ENCODE measurements at regions not wholly inside any gene's neighbourhood (a gene's known extent, or its start where the extent isn't known, plus 50 kb on each side); places are given as distances from the start of the nearest gene placed in this dataset.

GRCh38 chr4:180587379-180587778, 1655.8 kb upstream of the TENM3 start:
- H3K27ac Mint-ChIP-seq (ENCODE audit: unreplicated experiment) = no peak overlapping the region
- H3K36me3 ChIP-seq (ENCODE audit: control insufficient read depth, insufficient read depth, low read length) = no peaks in the 10 kb centered on the region

GRCh38 chr4:180589575-180589974, 1653.6 kb upstream of the TENM3 start:
- Histone ChIP-seq H3K27me3 (replicated peaks; ENCODE audit: control insufficient read depth, insufficient read depth, low read length) (no peaks in the 10 kb centered on the region), H3K36me3 (ENCODE audit: control insufficient read depth, insufficient read depth, low read length) (no peaks in the 10 kb centered on the region), H3K4me3 (ENCODE audit: low read depth, low read length) (no peak overlapping the region), H3K4me1 (no peaks in the 10 kb centered on the region), H3K9me3 (no peaks in the 10 kb centered on the region)
- Mint-ChIP-seq H3K27me3 (ENCODE audit: insufficient read depth, unreplicated experiment) (peaks cover 2% of the 10 kb centered on the region), H3K4me3 (ENCODE audit: unreplicated experiment) (no peak overlapping the region), H3K4me1 (ENCODE audit: low read depth, unreplicated experiment) (no peaks in the 10 kb centered on the region), H3K27ac (ENCODE audit: unreplicated experiment) (no peak overlapping the region), H3K36me3 (ENCODE audit: insufficient read depth, unreplicated experiment) (no peaks in the 10 kb centered on the region), H3K9me3 (ENCODE audit: unreplicated experiment) (no peaks in the 10 kb centered on the region)
- TF ChIP-seq, protein P1, sequence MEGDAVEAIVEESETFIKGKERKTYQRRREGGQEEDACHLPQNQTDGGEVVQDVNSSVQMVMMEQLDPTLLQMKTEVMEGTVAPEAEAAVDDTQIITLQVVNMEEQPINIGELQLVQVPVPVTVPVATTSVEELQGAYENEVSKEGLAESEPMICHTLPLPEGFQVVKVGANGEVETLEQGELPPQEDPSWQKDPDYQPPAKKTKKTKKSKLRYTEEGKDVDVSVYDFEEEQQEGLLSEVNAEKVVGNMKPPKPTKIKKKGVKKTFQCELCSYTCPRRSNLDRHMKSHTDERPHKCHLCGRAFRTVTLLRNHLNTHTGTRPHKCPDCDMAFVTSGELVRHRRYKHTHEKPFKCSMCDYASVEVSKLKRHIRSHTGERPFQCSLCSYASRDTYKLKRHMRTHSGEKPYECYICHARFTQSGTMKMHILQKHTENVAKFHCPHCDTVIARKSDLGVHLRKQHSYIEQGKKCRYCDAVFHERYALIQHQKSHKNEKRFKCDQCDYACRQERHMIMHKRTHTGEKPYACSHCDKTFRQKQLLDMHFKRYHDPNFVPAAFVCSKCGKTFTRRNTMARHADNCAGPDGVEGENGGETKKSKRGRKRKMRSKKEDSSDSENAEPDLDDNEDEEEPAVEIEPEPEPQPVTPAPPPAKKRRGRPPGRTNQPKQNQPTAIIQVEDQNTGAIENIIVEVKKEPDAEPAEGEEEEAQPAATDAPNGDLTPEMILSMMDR (IDR thresholded peaks at IDR 0.05; ENCODE audit: insufficient read depth in 1 of 2, low read depth in 1 of 2, low read length in 1 of 2, severe bottlenecking in 1 of 2, unreplicated experiment in 1 of 2) = no peak
- POLR2A ChIA-PET = no interaction called here
- DNase-seq = no peak
- CTCF ChIA-PET = no interaction called here
- no TSS peak for BruUV-seq (replicated peaks)
- intact Hi-C loops (cut with micrococcal nuclease; ENCODE audit: unreplicated experiment) = no loop called here

More at GRCh38 chr4:180587379-180587778, 1655.8 kb upstream of the TENM3 start:
- no peak for DNase-seq
- no peaks in the 10 kb centered on the region for H3K4me1 ChIP-seq
- Mint-ChIP-seq H3K4me1 (ENCODE audit: low read depth, unreplicated experiment) (no peaks in the 10 kb centered on the region), H3K4me3 (ENCODE audit: unreplicated experiment) (no peak overlapping the region), H3K9me3 (ENCODE audit: unreplicated experiment) (no peaks in the 10 kb centered on the region), H3K36me3 (ENCODE audit: insufficient read depth, unreplicated experiment) (no peaks in the 10 kb centered on the region), H3K27me3 (ENCODE audit: insufficient read depth, unreplicated experiment) (peaks cover 2% of the 10 kb centered on the region)
- H3K9me3 ChIP-seq = no peaks in the 10 kb centered on the region
- POLR2A ChIA-PET = no interaction called here
- H3K27me3 ChIP-seq (replicated peaks; ENCODE audit: control insufficient read depth, insufficient read depth, low read length) = no peaks in the 10 kb centered on the region
- TF ChIP-seq, protein P1 (IDR thresholded peaks at IDR 0.05; ENCODE audit: insufficient read depth in 1 of 2, low read depth in 1 of 2, low read length in 1 of 2, severe bottlenecking in 1 of 2, unreplicated experiment in 1 of 2) = no peak
- no TSS peak for BruUV-seq (replicated peaks)
- intact Hi-C loops (cut with micrococcal nuclease; ENCODE audit: unreplicated experiment) = loop anchor here (1.0 kb wide), 1 partner anchor 138 kb away; no protein-coding TSS in a partner anchor
- no peak overlapping the region for H3K4me3 ChIP-seq (ENCODE audit: low read depth, low read length)
- CTCF ChIA-PET = no interaction called here

GRCh38 chr4:180596888-180597483, 1646.2 kb upstream of the TENM3 start:
- DNase-seq = no peak
- no peaks in the 10 kb centered on the region for H3K4me1 ChIP-seq
- Mint-ChIP-seq H3K4me1 (ENCODE audit: low read depth, unreplicated experiment) (no peaks in the 10 kb centered on the region), H3K36me3 (ENCODE audit: insufficient read depth, unreplicated experiment) (no peaks in the 10 kb centered on the region), H3K27me3 (ENCODE audit: insufficient read depth, unreplicated experiment) (peaks cover 2% of the 10 kb centered on the region), H3K27ac (ENCODE audit: unreplicated experiment) (no peak overlapping the region), H3K9me3 (ENCODE audit: unreplicated experiment) (no peaks in the 10 kb centered on the region), H3K4me3 (ENCODE audit: unreplicated experiment) (no peak overlapping the region)
- CTCF ChIA-PET = no interaction called here
- TF ChIP-seq, protein P1 (IDR thresholded peaks at IDR 0.05; ENCODE audit: insufficient read depth in 1 of 2, low read depth in 1 of 2, low read length in 1 of 2, severe bottlenecking in 1 of 2, unreplicated experiment in 1 of 2) = no peak
- no peaks in the 10 kb centered on the region for H3K27me3 ChIP-seq (replicated peaks; ENCODE audit: control insufficient read depth, insufficient read depth, low read length)
- no peak overlapping the region for H3K4me3 ChIP-seq (ENCODE audit: low read depth, low read length)
- POLR2A ChIA-PET = no interaction called here
- no TSS peak for BruUV-seq (replicated peaks)
- H3K9me3 ChIP-seq = no peaks in the 10 kb centered on the region
- intact Hi-C loops (cut with micrococcal nuclease; ENCODE audit: unreplicated experiment) = no loop called here
- H3K36me3 ChIP-seq (ENCODE audit: control insufficient read depth, insufficient read depth, low read length) = no peaks in the 10 kb centered on the region

Measured in Caco-2 (cell line).